ENCODE measurements at regions not wholly inside any gene's neighbourhood (a gene's known extent, or its start where the extent isn't known, plus 50 kb on each side); places are given as distances from the start of the nearest gene placed in this dataset.

DNA sequence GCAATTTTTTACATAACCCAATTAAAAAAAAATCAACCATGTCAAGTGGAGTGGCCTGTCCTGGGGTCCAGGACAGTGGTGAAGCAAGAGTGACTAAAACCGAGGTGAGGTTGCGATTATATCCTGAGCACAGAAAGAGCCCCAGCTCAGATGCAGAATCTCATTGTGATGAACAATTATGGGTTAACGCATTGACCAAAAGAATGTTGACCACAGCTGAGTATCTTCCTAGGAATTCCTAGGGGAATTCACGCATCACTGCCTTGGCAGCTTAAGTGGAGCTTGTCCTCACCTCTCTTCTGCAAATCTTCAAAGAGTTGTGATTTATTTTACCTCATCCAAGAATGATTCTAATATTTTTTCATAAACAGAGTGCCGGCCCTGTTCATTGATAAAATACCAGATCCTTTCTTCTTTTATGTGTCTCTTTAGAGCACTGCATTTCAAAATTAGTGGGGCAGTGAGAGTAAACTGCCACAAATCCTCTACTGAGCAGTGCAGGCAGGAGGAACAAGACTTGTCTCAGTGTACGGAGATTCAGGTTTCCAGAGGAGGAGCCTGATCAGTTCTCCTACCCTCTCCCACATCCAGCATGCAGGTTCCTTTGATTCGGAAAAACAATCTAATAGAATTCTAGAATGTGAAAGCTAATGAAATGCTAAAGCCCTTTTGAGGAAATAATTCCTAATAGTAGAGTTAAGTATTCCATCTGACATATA lies 60.1 kb upstream of the ZNF184 start:
- TF ChIP-seq CTCF (IDR thresholded peaks at IDR 0.05; ENCODE audit: low read length): no peak
- no peak for TF ChIP-seq EZH2 (optimal IDR thresholded peaks at IDR 0.05; ENCODE audit: low read depth, low read length)
